MM.1S (cell line): ENCODE measurements at regions not wholly inside any gene's neighbourhood (a gene's known extent, or its start where the extent isn't known, plus 50 kb on each side); places are given as distances from the start of the nearest gene placed in this dataset.

ENCODE experiments used
- CTCF ChIP-seq: fragments of 300-600 bp; sonication (generic); IDR thresholded peaks from 2 replicates; pipeline ENCODE4 v1.5.1; 2016; ENCODE audit warnings: antibody characterized with exemption, low read length, mixed read lengths
- EZH2 ChIP-seq: fragments of 300-600 bp; sonication (generic); optimal IDR thresholded peaks from 2 replicates; pipeline ENCODE3; 2017; ENCODE audit warnings: low read depth, mild to moderate bottlenecking, antibody characterized with exemption, low read length, mixed read lengths
- EZH2phosphoT487 ChIP-seq: fragments of 300-600 bp; sonication (generic); IDR thresholded peaks from 2 replicates; pipeline ENCODE4 v1.6.1; 2018; ENCODE audit warnings: antibody characterized with exemption, low read length

GRCh38 chr5:30845194-30845593, 348.3 kb upstream of the CDH6 start:
- TF ChIP-seq EZH2phosphoT487 (no peak), CTCF (no peak), EZH2 (no peak)
